HG02938 (cell line): ENCODE measurements at regions not wholly inside any gene's neighbourhood (a gene's known extent, or its start where the extent isn't known, plus 50 kb on each side); places are given as distances from the start of the nearest gene placed in this dataset.
"Not testable (repeated sequence)": the region's sequence is repeated elsewhere in the genome, so short reads cannot be mapped to it uniquely, and the experiment has no call there.

Experiments used
- ATAC-seq: cut with Tn5 transposase; IDR thresholded peaks from one replicate; pipeline ENCODE4 v1.9.1; 2021; ENCODE audit warnings: mild to moderate bottlenecking, moderate library complexity; ENCODE audit not compliant: unreplicated experiment

- ATAC-seq = no peak
These were observed 134.6 kb upstream of the PZP start for GRCh38 chr12:9342614-9343353.

GRCh38 chr12:9341260-9341585 lies 133.0 kb upstream of the PZP start:
- no peak for ATAC-seq

- ATAC-seq = no peak
These were observed 132.4 kb upstream of the PZP start for GRCh38 chr12:9340422-9341259.

- ATAC-seq = no peak
These were observed 129.5 kb upstream of the PZP start for GRCh38 chr12:9337656-9338055.

GRCh38 chr12:9336375-9337011 lies 128.3 kb upstream of the PZP start:
- not testable (repeated sequence) for ATAC-seq

GRCh38 chr12:9335867-9336266 lies 127.7 kb upstream of the PZP start:
- no peak for ATAC-seq

- no peak for ATAC-seq
These were observed 126.8 kb upstream of the PZP start for GRCh38 chr12:9334964-9335363.

- no peak for ATAC-seq
These were observed 126.0 kb upstream of the PZP start for GRCh38 chr12:9334041-9334692.

- no peak for ATAC-seq
These were observed 125.0 kb upstream of the PZP start for GRCh38 chr12:9333161-9333560.

GRCh38 chr12:9332564-9332963 lies 124.4 kb upstream of the PZP start:
- no peak for ATAC-seq

GRCh38 chr12:9331218-9331626 lies 123.0 kb upstream of the PZP start:
- no peak for ATAC-seq

GRCh38 chr12:9329019-9329418 lies 120.8 kb upstream of the PZP start:
- no peak for ATAC-seq

GRCh38 chr12:9328065-9328464 lies 119.9 kb upstream of the PZP start:
- ATAC-seq = no peak

GRCh38 chr12:9327320-9327719 lies 119.1 kb upstream of the PZP start:
- no peak for ATAC-seq

GRCh38 chr12:9326849-9327248 lies 118.7 kb upstream of the PZP start:
- ATAC-seq = not testable (repeated sequence)

- ATAC-seq = no peak
These were observed 117.9 kb upstream of the PZP start for GRCh38 chr12:9326085-9326484.

GRCh38 chr12:9325471-9325870 lies 117.3 kb upstream of the PZP start:
- ATAC-seq = no peak

GRCh38 chr12:9324782-9325181 lies 116.6 kb upstream of the PZP start:
- no peak for ATAC-seq

GRCh38 chr12:9323144-9323681 lies 115.0 kb upstream of the PZP start:
- ATAC-seq = no peak

GRCh38 chr12:9319842-9320173 lies 111.6 kb upstream of the PZP start:
- ATAC-seq = no peak
